ENCODE measurements at regions not wholly inside any gene's neighbourhood (a gene's known extent, or its start where the extent isn't known, plus 50 kb on each side); places are given as distances from the start of the nearest gene placed in this dataset.

DNA sequence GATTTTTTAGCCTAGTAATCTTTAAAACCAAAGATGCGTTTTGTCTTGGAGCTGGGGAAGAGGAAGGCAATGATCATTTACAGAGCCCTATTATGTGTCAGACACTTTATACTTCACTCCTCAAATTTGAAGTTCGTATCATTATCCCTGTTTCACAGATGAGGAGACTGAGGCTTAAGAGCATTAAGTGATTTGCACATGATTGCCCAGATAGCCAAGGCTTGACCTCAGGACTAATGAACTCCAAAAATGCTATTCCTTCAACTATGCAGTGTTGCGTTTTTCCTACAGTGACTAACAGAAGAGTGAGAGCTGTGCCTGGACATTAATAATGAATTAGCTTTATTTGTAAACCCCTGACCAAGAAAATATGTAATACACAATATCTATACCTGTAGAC, 136.8 kb upstream of the EEA1 start:
- TF ChIP-seq, protein P1, sequence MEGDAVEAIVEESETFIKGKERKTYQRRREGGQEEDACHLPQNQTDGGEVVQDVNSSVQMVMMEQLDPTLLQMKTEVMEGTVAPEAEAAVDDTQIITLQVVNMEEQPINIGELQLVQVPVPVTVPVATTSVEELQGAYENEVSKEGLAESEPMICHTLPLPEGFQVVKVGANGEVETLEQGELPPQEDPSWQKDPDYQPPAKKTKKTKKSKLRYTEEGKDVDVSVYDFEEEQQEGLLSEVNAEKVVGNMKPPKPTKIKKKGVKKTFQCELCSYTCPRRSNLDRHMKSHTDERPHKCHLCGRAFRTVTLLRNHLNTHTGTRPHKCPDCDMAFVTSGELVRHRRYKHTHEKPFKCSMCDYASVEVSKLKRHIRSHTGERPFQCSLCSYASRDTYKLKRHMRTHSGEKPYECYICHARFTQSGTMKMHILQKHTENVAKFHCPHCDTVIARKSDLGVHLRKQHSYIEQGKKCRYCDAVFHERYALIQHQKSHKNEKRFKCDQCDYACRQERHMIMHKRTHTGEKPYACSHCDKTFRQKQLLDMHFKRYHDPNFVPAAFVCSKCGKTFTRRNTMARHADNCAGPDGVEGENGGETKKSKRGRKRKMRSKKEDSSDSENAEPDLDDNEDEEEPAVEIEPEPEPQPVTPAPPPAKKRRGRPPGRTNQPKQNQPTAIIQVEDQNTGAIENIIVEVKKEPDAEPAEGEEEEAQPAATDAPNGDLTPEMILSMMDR (IDR thresholded peaks at IDR 0.05; ENCODE audit: low read depth, low read length, poor library complexity, severe bottlenecking) = no peak
- TF ChIP-seq EZH2phosphoT487 (IDR thresholded peaks at IDR 0.05; ENCODE audit: borderline replicate concordance, low read length) = no peak
- Histone ChIP-seq H3K4me3 (ENCODE audit: low read length) (no peak overlapping the region), H3K79me2 (ENCODE audit: control insufficient read depth, low read length) (no peaks in the 10 kb centered on the region), H3K27ac (ENCODE audit: low read depth, low read length) (no peak overlapping the region), H3K4me2 (ENCODE audit: low read length) (no peak overlapping the region), H3K4me1 (ENCODE audit: control insufficient read depth, low read length) (no peaks in the 10 kb centered on the region), H3K9me2 (replicated peaks; ENCODE audit: control insufficient read depth, low read length) (no peaks in the 10 kb centered on the region), H3K27me3 (ENCODE audit: control insufficient read depth, low read length) (peaks cover 4% of the 10 kb centered on the region), H3K36me3 (ENCODE audit: control insufficient read depth, low read length) (no peaks in the 10 kb centered on the region), H3F3A (ENCODE audit: control insufficient read depth, insufficient read depth) (no peaks in the 10 kb centered on the region), H3K9me3 (ENCODE audit: control insufficient read depth, insufficient read depth, low read length) (no peaks in the 10 kb centered on the region), H4K20me1 (ENCODE audit: control insufficient read depth, insufficient read depth, low read depth, low read length) (no peaks in the 10 kb centered on the region)

DNA sequence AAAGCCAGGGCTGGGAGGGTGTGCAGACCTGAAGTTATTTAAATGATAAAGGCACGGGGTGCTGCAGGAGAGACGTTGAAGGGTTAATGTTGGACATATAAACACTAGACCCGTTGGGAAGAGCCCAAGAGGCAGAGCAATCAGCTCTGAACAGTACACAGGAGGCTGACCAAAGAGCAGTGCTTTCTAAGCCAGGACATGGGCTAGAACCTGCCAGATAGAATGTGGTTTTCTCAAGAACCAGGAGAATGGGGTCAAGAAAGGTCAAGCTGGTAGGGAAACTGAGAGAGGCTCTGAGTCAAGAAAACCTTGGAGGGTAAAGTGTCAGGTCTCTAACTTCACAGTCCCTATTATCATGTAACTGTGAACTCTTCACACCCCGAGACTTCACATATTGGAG, 143.2 kb upstream of the EEA1 start:
- no peaks in the 10 kb centered on the region for H3K79me2 ChIP-seq (ENCODE audit: control insufficient read depth, low read length)
- no peaks in the 10 kb centered on the region for H3K36me3 ChIP-seq (ENCODE audit: control insufficient read depth, low read length)
- TF ChIP-seq EZH2phosphoT487 (IDR thresholded peaks at IDR 0.05; ENCODE audit: borderline replicate concordance, low read length) = no peak
- TF ChIP-seq, protein P1 (IDR thresholded peaks at IDR 0.05; ENCODE audit: low read depth, low read length, poor library complexity, severe bottlenecking) = no peak
- no peaks in the 10 kb centered on the region for H4K20me1 ChIP-seq (ENCODE audit: control insufficient read depth, insufficient read depth, low read depth, low read length)
- peaks cover 6% of the 10 kb centered on the region for H3K27me3 ChIP-seq (ENCODE audit: control insufficient read depth, low read length)
- H3K4me3 ChIP-seq (ENCODE audit: low read length) = no peak overlapping the region
- H3K4me2 ChIP-seq (ENCODE audit: low read length) = no peak overlapping the region
- H3F3A ChIP-seq (ENCODE audit: control insufficient read depth, insufficient read depth) = no peaks in the 10 kb centered on the region
- no peaks in the 10 kb centered on the region for H3K9me2 ChIP-seq (replicated peaks; ENCODE audit: control insufficient read depth, low read length)
- no peaks in the 10 kb centered on the region for H3K4me1 ChIP-seq (ENCODE audit: control insufficient read depth, low read length)
- H3K9me3 ChIP-seq (ENCODE audit: control insufficient read depth, insufficient read depth, low read length) = no peaks in the 10 kb centered on the region
- no peak overlapping the region for H3K27ac ChIP-seq (ENCODE audit: low read depth, low read length)

DNA sequence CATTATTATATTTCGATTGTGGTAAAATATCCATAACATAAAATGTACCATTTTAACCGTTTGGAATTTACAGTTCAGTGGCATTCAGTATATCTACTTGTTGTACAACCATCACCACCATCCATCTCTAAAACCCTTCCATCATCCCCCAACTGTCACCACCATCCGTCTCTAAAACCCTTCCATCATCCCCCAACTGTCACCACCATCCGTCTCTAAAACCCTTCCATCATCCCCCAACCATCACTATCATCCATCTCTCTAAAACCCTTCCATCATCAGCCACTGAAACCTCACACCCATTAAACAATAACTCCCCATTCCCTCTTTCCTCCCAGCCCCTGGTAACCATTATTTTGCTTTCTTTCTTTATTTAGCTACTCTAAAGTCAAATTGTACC, 144.2 kb upstream of the EEA1 start:
- no peaks in the 10 kb centered on the region for H3K9me2 ChIP-seq (replicated peaks; ENCODE audit: control insufficient read depth, low read length)
- no peak for TF ChIP-seq EZH2phosphoT487 (IDR thresholded peaks at IDR 0.05; ENCODE audit: borderline replicate concordance, low read length)
- TF ChIP-seq, protein P1 (IDR thresholded peaks at IDR 0.05; ENCODE audit: low read depth, low read length, poor library complexity, severe bottlenecking) = no peak
- H3K27ac ChIP-seq (ENCODE audit: low read depth, low read length) = no peak overlapping the region
- no peaks in the 10 kb centered on the region for H3K36me3 ChIP-seq (ENCODE audit: control insufficient read depth, low read length)
- H4K20me1 ChIP-seq (ENCODE audit: control insufficient read depth, insufficient read depth, low read depth, low read length) = no peaks in the 10 kb centered on the region
- H3K9me3 ChIP-seq (ENCODE audit: control insufficient read depth, insufficient read depth, low read length) = no peaks in the 10 kb centered on the region
- peaks cover 8% of the 10 kb centered on the region for H3K27me3 ChIP-seq (ENCODE audit: control insufficient read depth, low read length)
- H3K4me2 ChIP-seq (ENCODE audit: low read length) = no peak overlapping the region
- no peaks in the 10 kb centered on the region for H3K4me1 ChIP-seq (ENCODE audit: control insufficient read depth, low read length)
- no peaks in the 10 kb centered on the region for H3K79me2 ChIP-seq (ENCODE audit: control insufficient read depth, low read length)
- no peak overlapping the region for H3K4me3 ChIP-seq (ENCODE audit: low read length)
- H3F3A ChIP-seq (ENCODE audit: control insufficient read depth, insufficient read depth) = no peaks in the 10 kb centered on the region

DNA sequence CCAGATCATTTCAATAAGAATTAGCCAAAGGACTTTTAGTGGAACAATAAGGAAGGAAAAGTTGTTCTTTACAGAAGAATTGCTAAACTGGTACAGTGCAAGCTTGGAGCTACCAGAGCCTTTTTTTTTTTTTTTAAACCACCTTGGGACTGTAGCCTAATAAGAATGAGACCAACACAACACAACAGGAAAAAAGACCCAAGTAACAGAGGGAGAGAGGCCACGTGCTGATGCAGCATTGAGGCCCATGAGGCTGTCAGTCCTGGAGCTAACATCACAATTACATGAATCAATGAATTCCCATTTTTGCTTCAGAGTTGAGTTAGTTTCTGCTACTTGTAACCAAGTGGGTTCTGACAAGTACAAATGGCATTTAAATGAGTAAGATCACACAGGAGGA, 149.0 kb upstream of the EEA1 start:
- TF ChIP-seq EZH2phosphoT487 (IDR thresholded peaks at IDR 0.05; ENCODE audit: borderline replicate concordance, low read length) = no peak
- TF ChIP-seq, protein P1 (IDR thresholded peaks at IDR 0.05; ENCODE audit: low read depth, low read length, poor library complexity, severe bottlenecking) = no peak
- Histone ChIP-seq H3K4me2 (ENCODE audit: low read length) (no peak overlapping the region), H3K9me3 (ENCODE audit: control insufficient read depth, insufficient read depth, low read length) (no peaks in the 10 kb centered on the region), H3K27me3 (ENCODE audit: control insufficient read depth, low read length) (peaks cover 2% of the 10 kb centered on the region; the same call in 1 of the 2 replicates), H3K4me3 (ENCODE audit: low read length) (no peak overlapping the region), H3F3A (ENCODE audit: control insufficient read depth, insufficient read depth) (no peaks in the 10 kb centered on the region), H3K4me1 (ENCODE audit: control insufficient read depth, low read length) (no peaks in the 10 kb centered on the region), H3K36me3 (ENCODE audit: control insufficient read depth, low read length) (no peaks in the 10 kb centered on the region), H3K79me2 (ENCODE audit: control insufficient read depth, low read length) (no peaks in the 10 kb centered on the region), H3K9me2 (replicated peaks; ENCODE audit: control insufficient read depth, low read length) (no peaks in the 10 kb centered on the region), H3K27ac (ENCODE audit: low read depth, low read length) (no peak overlapping the region), H4K20me1 (ENCODE audit: control insufficient read depth, insufficient read depth, low read depth, low read length) (no peaks in the 10 kb centered on the region)

Measured in DOHH2 (cell line).